HG02840 (cell line): ENCODE measurements at regions not wholly inside any gene's neighbourhood (a gene's known extent, or its start where the extent isn't known, plus 50 kb on each side); places are given as distances from the start of the nearest gene placed in this dataset.

ENCODE experiments used
- ATAC-seq: cut with Tn5 transposase; IDR thresholded peaks from one replicate; pipeline ENCODE4 v1.9.1; 2021; ENCODE audit warnings: mild to moderate bottlenecking, moderate library complexity, moderate number of reproducible peaks; ENCODE audit not compliant: unreplicated experiment, low FRiP score

DNA sequence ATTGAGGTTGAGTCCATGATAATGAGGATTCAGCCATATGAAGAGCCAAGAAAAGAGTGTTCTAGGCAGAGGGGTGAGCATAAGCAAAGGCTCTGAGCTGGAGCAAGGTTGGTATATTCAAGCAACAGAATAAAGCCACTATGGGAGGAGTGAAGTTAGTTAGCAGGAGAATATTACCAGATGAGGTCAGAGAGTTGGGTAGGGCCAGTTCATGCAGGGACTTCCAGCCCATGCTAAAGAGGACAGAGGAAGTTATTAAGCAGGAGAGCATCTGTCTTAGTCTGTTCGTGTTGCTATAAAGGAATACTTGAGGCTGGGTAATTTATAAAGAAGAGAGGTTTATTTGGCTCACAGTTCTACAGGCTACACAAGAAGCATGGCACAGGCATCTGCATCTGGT lies 57.1 kb upstream of the ATG10 start:
- ATAC-seq = no peak

DNA sequence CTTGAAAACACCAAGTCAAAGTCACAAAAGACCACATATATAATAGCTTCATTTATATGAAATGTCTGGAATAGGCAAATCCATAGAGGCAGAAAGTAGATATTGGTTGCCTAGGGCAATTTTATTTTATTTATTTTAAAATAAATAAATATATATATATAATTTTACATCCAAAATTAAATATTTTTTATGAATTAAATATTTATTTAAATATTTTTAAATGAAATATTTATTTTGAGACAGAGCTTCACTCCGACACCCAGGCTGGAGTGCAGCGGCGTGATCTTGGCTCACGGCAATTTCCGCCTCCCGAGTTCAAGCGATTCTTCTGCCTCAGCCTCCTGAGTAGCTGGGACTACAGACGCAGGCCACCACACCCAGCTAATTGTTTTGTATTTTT lies 58.9 kb upstream of the ATG10 start:
- no peak for ATAC-seq

DNA sequence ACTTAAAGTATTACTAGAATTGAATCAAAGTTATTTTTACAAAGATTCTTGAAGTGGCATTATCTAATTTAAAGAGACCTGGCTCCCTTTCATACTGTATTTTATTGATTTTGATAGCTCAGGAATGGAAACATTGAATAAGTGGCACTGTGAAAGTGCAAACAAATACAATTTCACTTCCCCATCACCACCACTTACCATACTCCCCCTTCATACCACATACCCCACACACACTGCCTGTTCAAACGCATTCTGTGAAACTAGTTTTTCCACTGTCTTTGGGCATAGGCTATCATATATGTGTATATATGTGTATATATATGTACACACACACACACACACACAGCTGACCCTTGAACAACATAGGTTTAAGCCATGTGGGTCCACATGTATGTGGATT lies 62.1 kb upstream of the ATG10 start:
- ATAC-seq = no peak

DNA sequence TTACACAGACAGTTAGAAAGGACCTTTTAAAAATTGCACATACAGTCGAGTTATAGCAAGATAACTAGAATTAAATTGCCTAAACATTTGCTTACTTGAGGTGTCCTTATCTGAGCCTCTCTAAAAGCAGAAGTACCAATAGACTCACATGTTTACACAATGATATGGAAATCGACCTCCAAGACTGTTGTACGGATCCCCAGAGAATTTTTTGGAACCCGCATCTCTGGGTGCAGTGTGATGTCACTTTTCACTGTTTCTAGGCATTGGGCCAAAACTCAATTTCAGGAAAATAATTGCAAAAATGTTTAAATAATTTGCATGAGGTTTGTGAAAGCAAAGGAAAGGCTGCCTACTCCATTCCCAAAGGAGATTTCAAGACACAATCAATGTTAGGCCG lies 63.1 kb upstream of the ATG10 start:
- no peak for ATAC-seq

DNA sequence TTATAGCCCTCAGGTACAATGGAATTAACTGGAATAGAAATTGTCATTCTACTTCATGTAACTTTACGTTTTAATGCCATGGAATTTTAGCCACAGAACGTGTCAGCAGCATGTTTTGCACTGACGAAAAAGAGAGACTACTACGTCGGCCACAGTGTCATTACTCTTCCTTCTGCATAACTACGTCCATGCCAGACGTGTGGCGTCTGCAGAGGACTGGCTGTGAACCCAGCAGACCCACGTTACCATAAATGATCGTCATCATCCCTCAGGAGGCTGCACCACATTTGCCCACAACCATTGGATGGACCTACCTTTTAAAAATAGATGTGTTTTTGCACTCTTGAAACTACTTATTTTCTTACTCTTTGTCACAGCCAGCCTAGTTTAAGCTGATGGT lies 63.8 kb upstream of the ATG10 start:
- no peak for ATAC-seq

DNA sequence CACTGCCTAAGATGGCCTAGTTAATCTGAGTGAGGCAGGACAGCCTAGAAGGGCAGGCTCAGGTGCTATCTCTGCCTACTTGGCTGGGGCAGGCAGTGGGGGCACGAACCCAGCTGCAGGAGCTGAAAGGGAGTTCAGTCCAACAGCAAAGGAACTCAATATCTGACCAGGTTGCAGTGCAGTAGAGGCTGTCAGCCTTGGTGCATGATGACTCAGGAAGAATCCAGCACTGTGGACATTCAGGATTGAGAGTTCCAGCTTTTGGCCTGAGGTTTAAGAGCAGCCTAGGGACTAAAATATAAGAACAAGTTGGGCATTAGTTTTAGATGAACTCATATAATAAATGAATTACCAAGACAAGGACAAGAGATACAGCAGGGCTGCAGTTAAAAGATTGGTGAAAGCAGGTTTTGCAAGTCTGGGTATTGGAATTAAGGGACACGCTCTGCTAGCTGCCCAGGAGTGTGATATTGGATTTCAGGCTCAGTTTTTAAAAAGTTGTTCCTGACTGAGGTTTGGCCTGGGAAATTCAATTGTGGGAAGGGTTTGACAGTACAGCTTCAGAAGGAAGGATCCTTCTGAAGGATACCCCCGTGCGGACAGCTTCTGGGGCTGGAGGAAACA lies 64.7 kb upstream of the ATG10 start:
- ATAC-seq = no peak

DNA sequence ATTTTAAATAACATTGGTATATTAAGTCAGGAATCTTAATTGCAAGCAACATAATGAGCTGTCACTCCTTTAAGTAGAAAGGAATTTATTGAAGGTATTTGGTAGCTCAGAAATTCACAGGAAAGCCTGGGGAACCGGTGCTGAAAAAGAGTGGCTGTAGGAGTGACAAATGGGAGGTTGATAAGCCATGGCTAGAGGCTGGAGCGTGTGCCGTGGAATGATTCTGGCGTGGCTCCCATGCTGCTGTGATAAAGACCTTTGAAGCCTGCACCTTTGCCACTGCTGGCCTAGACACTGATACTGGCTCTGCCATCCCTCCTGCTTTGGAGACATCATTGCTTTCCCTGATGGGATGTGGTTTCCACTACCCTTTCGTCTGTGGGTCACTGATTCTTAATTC lies 65.7 kb upstream of the ATG10 start:
- ATAC-seq = no peak

DNA sequence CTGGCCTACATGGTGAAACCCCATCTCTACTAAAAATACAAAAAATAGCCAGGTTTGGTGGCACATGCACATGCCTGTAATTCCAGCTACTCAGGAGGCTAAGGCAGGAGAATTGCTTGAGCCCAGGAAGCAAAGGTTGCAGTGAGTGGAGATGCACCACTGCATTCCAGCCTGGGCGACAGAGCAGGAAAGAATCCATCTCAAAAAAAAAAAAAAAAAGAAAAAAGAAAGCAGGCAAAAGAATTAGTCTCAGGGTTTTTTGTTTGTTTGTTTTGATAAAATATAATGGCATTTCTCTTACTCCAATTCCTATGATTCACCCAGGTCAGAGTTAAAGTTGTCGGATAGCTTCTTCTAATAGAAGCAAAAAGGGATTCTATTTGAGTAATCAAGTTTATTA lies 67.0 kb upstream of the ATG10 start:
- no peak for ATAC-seq

DNA sequence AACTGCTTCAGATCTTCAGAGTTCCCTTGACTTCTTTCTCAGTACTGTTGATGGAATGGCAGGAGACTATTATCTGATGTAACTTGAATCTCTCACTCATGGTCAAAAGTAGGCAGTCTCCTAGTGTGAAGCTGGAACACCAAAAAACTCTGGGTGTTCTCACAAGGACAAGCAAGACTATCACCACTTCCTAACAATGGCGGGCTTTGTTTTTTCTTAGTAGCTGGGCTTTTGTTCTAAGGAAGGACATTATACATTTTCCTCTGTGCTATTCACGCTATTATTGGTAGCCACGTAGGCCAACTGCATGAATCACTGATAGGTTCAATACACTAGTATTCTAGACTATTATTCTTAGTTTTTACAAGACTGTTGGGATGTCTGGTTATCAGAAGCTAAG lies 67.7 kb upstream of the ATG10 start:
- ATAC-seq = no peak

DNA sequence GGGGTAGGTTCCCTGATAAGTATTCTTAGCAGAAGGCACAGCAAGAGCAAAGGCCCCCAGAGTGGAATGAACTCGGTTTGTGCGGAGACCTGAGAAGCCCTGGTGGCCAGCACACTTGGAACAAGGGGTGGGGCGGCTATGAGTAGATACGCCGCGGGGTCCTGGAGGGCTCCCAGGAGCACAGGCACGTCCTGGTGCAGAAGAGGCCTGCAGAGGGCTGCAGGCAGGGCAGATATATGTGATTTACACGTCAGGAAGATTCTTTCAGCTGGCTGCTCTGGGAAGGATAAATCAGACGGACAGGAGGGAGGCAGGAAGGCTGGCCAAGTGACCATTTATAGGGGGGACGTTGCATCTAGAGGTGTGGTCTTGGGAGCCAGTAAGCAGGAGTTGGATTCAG lies 70.2 kb upstream of the ATG10 start:
- no peak for ATAC-seq

DNA sequence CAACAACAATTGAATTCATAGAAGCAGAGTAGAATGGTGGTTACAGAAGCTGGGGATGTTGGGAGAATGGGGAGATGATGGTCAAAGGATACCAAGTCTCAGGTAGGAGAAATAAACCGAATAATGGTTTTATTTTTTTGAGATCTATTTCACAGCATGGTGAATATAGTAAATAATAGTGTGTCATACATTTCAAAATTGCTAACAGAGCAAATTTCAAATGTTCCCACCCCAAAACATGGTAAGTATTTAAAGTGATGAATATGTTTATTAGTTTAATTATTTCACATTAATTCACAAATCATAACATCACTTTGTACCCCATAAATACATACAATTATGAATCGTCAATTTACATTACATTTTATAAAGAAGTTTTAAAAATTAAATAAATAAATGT lies 72.7 kb upstream of the ATG10 start:
- no peak for ATAC-seq

DNA sequence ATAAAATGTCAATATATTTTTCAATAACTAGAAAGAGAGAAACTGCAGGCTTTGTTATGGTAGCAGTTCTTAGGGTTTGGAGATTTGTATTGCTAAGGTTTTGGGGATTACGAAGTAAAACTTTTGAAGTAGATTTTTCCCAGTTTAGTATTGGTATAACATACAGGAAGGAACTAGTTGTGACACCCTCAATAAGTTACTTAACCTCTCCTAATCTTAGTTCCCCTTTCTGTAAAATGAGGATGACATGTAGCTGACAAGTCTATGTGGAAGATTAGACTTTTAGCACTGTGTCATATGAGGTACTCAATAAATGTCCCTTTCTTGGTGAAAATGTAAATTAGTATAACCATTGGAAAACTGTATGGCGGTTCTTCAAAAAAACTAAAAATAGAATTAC lies 73.4 kb upstream of the ATG10 start:
- no peak for ATAC-seq

DNA sequence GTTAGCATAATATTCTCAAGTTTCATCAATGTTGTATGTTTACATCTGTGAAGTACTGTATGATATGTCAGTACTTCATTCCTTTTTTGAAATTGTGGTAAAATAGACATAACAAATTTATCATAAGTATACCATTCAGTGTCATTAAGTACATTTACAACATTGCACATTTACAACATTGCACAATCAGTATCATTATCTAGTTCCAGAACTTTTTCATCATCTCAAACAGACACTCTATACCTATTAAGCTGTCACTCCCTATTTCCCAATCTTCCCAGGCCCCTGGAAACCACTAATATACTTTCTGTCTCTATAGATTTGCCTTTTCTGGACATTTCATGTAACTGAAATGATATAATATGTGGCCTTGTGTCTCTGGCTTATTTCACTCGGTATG lies 75.1 kb upstream of the ATG10 start:
- ATAC-seq = no peak

DNA sequence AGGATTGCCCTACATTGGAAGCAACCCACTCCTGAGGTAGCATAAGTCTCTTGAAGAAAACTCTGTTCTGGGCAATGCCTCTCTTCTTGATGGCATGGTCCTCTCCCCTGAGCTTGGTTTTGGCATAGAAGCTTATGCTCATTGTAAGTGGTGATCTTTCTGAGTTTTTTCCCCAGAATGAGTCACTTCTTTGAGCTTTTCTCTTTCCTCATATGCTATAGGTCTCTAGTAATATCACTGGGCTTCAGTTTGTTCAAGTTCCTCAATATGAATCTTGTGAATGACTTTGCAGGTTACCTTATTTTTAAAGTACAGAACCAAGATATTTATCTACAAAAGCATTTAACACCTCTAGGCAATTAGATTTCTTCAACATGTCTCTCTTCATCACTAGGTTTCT lies 76.5 kb upstream of the ATG10 start:
- no peak for ATAC-seq

DNA sequence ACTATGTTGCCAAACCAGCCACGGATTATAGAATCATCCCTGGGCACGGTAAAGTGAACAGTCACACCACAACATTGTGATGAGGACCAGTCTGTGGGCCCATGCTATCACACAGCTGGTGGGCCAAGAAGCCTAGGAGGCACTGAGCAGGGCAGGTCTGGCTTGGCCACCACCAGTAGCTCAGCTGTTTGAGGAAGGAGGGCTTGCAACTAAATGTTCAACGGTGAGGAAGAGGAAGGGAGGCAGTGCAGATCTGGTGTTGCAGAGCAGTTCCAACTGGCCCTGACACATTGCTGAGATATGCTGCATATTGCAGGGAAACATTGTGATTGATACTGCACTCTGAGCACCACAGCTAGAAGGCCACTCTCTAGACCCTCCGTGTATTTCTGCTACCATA lies 77.9 kb upstream of the ATG10 start:
- ATAC-seq = no peak

DNA sequence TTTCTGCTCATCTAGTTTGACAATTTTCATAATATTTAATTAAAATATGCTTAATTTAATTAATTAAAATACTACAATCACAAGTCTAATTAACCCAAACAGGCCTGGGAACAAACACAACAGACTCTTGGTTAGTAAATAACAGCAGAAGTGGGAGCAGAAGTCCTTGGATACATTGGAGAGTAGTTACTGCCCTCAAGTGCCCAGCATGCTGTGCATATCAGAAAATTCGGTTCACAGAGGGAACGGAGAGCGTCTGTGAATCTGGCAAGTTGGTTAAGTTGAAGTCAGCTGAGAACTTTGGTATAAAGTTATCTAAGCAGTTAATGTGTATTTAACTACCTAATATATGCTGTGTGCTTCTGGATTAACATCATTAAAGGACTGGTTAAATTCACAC lies 87.0 kb upstream of the ATG10 start:
- ATAC-seq = no peak

DNA sequence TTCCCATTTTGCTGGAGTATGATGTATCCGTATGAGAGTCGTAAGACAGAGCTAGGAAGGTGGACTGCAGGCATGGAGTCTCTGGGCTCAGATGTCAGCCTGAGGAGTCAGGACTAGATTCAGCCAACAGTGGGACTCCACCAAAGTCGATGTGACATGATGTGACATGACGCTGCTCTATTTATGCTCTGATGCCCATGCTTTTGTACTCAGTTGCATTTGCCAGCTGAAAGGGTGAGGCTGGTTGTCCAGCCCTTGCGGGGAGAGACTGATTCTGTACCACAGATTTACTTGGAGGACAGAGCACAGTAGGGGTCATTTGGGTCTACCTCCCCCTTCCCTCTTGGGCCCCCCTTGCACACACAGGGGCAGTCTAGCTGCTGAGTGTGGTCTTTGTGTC lies 88.5 kb upstream of the ATG10 start:
- ATAC-seq = no peak

DNA sequence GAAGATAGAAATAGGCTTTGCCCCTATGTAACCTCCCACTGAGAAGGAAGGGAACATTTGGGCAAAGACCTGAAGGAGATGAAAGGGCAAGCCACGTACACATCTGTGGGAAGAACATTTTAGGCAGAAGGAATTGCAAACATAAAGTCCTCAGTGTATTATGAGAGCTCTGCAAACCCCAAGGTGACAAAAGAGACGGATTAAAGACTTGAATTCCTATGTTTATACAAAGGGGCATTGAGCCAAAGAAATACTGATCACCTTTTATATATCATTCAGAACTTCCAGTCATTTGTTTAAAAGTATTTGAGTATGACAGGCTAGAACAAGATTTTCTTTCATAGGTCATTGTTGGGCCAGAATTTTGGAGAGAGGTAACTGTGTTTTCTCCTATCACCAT lies 90.2 kb upstream of the ATG10 start:
- ATAC-seq = no peak

DNA sequence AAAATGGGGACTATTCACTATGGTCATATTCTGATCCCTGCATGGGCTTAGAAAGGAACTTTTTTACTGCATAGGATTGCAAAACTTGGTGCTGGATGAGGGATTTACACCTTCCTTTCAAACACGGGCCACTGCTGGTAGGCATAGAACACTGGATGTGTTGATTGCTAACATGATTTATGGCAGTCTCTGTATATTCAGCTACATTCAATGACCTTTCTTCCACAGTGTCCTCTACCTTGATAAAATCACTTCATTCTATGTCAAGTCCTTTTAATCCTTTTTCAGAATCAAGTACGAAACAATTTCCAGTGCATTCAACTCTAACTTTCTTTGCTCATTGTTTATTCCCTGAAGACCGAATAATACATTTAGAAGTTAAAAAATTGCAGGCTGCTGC lies 91.9 kb upstream of the ATG10 start:
- no peak for ATAC-seq

DNA sequence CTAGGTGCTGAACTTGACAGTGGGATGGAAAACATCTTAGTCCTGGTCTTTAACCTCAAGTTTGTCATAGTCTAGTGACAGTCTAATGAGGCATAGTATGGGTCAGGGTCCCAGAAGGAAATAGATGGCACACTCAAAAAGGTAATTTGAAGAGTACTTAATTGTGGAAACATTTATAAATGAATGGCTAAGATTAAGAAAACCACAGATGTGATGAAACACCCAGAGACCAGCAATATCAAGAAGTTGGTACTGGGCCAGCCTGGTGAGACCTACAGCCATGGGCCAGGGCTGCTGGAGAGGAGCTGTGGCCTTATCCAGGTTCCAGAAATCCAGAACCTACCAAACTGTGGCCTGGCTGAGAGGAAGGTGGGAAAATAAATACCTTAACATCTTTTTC lies 93.5 kb upstream of the ATG10 start:
- no peak for ATAC-seq

DNA sequence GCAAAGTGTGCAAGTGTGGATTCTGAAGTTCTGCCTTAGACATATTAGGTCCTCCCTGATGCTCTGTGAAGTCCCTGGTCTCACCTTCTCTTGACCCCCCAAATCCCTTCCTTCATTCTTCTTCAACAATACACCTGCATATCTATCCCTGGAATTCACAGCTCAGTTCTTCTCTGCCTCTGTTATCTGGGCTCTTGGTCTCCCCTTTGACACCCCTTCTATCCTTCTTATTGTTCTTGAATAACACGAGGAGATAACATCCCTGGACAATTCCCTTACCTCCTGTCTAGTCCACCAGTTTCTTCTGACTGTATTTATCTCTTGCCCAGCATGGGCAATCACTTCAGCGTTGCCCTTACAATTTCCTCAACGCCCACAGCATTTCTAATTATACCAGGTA lies 104.8 kb upstream of the ATG10 start:
- no peak for ATAC-seq

DNA sequence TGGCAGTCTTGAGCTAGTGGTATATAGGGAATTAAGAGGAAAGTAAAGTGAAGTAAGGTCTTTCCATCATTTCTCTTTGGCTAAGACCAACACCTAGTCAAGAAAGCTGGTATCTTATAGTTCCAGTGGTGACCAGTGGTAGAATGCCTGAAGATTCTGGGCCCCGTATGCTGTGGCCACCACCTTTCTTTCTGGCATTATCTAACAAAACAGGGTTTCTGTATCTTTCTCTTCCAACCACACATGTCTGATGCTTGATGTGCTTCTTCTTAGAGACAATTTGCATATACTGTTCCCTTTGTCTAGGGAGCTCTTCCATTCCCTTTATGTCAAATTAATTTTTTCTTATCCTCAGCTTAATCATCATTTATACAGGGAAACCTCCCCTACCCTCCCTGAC lies 109.9 kb upstream of the SSBP2 start:
- ATAC-seq = no peak

DNA sequence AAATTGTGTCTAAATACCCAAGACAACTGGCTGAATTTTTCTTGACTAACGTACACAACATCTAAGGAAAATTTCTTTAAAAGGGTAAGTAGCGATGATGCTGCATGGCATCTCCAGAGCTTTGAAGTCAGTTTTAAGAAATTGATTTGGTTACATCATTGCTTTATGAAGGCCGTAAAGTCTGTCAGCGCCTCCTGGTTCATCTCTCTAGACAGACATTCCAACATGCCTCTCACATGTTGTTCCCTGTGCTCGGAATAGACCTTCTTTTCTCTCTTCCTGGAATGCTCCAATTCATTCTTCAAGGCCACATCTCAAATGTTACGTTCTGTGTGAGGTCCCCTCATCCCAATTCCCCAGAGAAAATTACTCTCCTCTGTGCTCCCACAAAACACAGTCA lies 108.7 kb upstream of the SSBP2 start:
- ATAC-seq = no peak
